GM08714 (cell line): ENCODE measurements at regions not wholly inside any gene's neighbourhood (a gene's known extent, or its start where the extent isn't known, plus 50 kb on each side); places are given as distances from the start of the nearest gene placed in this dataset.

Source experiments
- H3K4me3 ChIP-seq: fragments of 200-500 bp; sonication (Bioruptor generic); 2 replicates; pipeline ENCODE4 v1.5.1; 2014; ENCODE audit warnings: mild to moderate bottlenecking, low read length, inconsistent platforms
- ZNF274 ChIP-seq: IDR thresholded peaks from 2 replicates; pipeline ENCODE4 v1.6.1; 2012; ENCODE audit warnings: mild to moderate bottlenecking, low read depth, low read length

GRCh38 chr6:3900744-3901336 is 51.7 kb downstream of the FAM50B start:
- TF ChIP-seq ZNF274, result no peak
- H3K4me3 ChIP-seq, result no peak overlapping the region

GRCh38 chr6:3902871-3903648 is 53.9 kb downstream of the FAM50B start:
- TF ChIP-seq ZNF274, result no peak
- no peak overlapping the region for H3K4me3 ChIP-seq

GRCh38 chr6:3904518-3904917 is 55.3 kb downstream of the FAM50B start:
- H3K4me3 ChIP-seq, result no peak overlapping the region
- TF ChIP-seq ZNF274, result no peak

GRCh38 chr6:3905945-3906845 is 57.0 kb downstream of the FAM50B start:
- H3K4me3 ChIP-seq, result no peak overlapping the region
- TF ChIP-seq ZNF274, result no peak

- no peak overlapping the region for H3K4me3 ChIP-seq
- TF ChIP-seq ZNF274, result no peak
Observed at GRCh38 chr6:3906846-3907151, 57.6 kb downstream of the FAM50B start.

GRCh38 chr6:3908223-3908622 is 59.0 kb downstream of the FAM50B start:
- H3K4me3 ChIP-seq, result no peak overlapping the region
- no peak for TF ChIP-seq ZNF274

- no peak overlapping the region for H3K4me3 ChIP-seq
- TF ChIP-seq ZNF274, result no peak
Observed at GRCh38 chr6:3908961-3909360, 59.8 kb downstream of the FAM50B start.

GRCh38 chr6:3910106-3910663 is 61.0 kb downstream of the FAM50B start:
- no peak for TF ChIP-seq ZNF274

GRCh38 chr6:3911130-3911529 is 62.0 kb downstream of the FAM50B start:
- no peak overlapping the region for H3K4me3 ChIP-seq
- TF ChIP-seq ZNF274, result no peak

More at GRCh38 chr6:3910106-3910663, 61.0 kb downstream of the FAM50B start:
- H3K4me3 ChIP-seq, result no peak overlapping the region

GRCh38 chr6:3911614-3912336 is 62.6 kb downstream of the FAM50B start:
- no peak for TF ChIP-seq ZNF274
- no peak overlapping the region for H3K4me3 ChIP-seq

- no peak overlapping the region for H3K4me3 ChIP-seq
- no peak for TF ChIP-seq ZNF274
Observed at GRCh38 chr6:3912361-3913076, 63.3 kb downstream of the FAM50B start.

- no peak for TF ChIP-seq ZNF274
- no peak overlapping the region for H3K4me3 ChIP-seq
Observed at GRCh38 chr6:3913077-3913957, 64.1 kb downstream of the FAM50B start.
